ENCODE measurements at regions not wholly inside any gene's neighbourhood (a gene's known extent, or its start where the extent isn't known, plus 50 kb on each side); places are given as distances from the start of the nearest gene placed in this dataset.
"Not testable (repeated sequence)": the region's sequence is repeated elsewhere in the genome, so short reads cannot be mapped to it uniquely, and the experiment has no call there.

DNA sequence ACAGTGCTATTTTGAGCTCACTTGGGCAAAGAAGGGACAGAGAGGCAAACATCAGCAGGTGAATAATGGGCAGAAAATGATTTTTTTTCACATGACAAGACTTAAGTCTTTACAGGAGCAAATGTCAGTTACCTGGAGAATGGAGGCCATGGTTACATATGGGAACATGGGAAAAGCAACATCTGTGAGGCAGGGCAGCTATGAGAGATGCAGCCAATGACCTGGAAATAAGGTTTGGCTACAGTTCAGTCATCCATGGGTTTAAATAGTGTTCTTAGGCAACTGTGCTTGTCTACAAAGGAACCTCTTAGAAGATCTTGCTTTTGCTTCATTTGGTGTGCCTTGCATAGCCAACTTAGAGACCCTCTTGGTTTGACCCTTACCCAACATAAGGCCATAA, 490.2 kb upstream of the LCORL start:
- DNase-seq: no peak

GRCh38 chr4:18508786-18509185, 487.2 kb upstream of the LCORL start:
- DNase-seq: no peak

GRCh38 chr4:18480928-18481327, 459.4 kb upstream of the LCORL start:
- no peak for DNase-seq

GRCh38 chr4:18480342-18480741, 458.8 kb upstream of the LCORL start:
- DNase-seq: no peak

DNA sequence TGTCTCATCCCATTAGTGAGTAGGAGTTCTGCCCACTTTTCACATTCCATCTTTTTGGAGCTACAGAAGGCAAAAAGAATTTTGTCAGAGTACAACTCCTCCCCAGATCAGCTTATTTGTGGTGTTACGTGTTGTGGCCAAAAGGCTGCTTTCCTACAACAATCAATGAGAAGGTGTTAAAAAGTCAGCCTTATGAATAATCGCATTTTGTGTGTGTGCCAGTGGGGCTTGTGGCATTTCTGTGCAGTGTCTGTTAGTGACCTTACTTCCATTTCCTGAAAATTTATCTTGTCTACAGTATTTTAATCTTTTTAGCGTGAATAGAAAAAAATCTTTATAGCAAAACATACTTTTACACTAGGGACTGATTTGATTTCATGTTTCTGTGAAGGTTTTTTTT, 458.3 kb upstream of the LCORL start:
- no peak for DNase-seq

DNA sequence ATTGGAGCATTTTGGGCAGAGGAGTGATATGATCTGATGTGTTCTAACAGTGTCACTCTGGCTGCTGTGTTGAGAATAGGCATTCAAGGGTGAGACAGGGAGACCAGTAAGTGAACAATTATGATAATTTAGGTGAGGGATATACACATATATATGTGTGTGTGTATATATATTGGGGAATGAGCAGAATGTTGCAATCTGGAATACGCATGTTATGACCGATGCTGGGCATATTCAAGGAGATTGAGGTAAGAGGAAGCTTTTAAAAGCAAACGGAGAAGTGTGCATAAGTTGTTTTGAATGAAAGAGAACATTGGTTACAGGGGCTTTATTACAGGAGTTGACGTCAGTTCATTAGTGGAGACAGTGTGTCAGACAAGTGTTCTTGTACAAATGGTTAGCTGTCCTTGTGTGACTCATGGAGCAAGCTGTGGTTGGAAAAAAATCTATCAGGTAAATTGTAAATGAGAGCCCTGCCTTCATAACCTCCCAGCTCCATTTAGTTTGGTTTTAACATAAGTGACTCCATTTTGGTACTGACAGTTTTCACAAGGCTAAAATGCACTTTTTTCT, 442.5 kb upstream of the LCORL start:
- DNase-seq: no peak

- DNase-seq: no peak
Measured at GRCh38 chr4:18458465-18458864, 436.9 kb upstream of the LCORL start.

- no peak for DNase-seq
Measured at GRCh38 chr4:18454349-18454748, 432.8 kb upstream of the LCORL start.

- DNase-seq: no peak
Measured at GRCh38 chr4:18445110-18445509, 423.6 kb upstream of the LCORL start.

- DNase-seq: no peak
Measured at GRCh38 chr4:18444206-18444605, 422.7 kb upstream of the LCORL start.

DNA sequence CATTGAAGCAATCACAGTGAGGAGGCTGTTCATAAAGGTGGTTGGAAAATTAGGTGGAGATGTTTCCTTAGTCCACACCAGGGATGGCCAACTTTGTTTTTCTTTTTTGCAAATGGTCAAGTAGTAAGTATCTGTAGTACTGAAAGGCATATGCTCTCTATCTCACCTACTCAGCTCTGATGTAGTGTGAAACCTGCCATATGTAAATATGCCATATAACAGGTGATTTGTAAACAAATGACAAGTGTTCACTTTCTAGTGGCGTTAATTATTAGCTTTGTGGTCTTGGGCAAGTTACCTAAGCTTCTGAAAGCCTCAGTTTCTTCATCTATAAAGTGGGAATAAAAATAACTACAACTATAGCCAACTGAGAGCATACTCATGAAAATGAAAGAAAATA, 421.4 kb upstream of the LCORL start:
- no peak for DNase-seq

DNA sequence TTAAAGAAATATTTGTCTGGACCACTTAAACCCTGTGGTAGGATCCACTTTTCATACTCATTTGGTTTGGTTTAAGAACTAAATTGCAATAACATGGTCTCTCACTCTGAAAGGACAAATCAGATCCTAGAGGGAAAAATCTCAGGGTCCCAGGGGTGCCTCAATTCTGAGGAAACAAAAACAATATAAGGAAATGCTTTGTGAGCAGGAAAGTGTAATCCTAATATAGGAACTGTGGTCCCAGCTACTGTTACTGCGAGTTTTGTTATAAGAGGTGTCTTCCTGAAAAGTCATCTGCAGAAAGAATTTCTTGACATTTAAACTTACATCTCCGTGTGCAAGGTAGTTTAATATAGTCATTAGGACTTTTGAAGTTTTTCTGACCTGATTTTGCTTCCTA, 420.1 kb upstream of the LCORL start:
- DNase-seq: no peak

GRCh38 chr4:18441203-18441590, 419.6 kb upstream of the LCORL start:
- DNase-seq: no peak

DNA sequence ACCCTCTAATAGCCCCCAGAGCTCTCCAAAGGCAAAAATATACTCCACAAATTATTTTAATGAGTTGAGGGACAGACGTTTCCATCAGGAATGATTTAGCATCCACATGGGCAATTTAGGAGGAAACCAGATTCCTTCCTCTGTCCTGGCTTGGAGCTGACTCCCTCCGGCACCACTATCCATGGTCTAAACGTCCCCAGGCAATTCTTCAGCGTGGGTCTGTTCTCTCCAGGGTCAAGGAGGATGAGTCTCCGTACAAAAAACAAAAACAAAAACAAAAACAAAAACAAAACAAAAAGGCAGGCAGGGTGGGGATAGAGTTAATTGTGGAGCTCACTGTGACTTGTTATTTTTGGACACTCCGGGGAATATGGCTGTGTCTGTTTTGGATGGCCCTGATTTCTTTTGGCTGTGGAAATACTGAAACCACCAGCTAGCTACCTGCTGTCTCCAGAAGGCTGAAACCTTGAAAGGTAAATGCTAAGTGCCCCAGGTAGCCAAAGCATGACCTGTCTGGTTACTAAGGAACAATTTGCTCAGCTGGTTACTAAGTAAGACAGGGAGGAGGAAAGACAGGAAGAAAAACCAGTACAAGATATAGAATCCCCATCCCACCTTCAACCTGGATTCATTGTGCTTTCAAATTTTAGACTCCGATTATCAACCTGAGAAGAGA, 419.1 kb upstream of the LCORL start:
- no peak for DNase-seq

GRCh38 chr4:18439311-18439710, 417.8 kb upstream of the LCORL start:
- DNase-seq: no peak

GRCh38 chr4:18435781-18436180, 414.2 kb upstream of the LCORL start:
- no peak for DNase-seq

GRCh38 chr4:18422685-18423084, 401.1 kb upstream of the LCORL start:
- no peak for DNase-seq

DNA sequence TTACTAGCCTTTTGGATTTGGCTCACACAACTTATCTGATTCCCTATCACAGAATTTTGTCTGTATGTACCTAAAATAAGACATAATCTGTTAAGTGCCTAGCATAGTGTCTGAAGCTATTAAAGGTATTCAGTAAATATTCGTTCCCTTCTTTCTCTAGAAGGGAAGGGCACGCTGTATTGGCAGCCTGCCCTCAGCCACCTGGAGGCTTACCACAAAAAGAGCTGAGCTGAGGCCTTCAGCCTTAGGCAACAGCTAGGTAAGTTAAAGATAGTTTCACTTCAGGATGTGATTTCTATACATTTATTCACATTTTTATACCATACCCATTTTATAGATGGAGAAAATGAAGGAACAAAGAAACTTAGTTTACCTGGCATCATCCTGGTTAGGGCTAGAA, 400.0 kb upstream of the LCORL start:
- no peak for DNase-seq

- DNase-seq: no peak
Measured at GRCh38 chr4:18419780-18420179, 398.2 kb upstream of the LCORL start.

DNA sequence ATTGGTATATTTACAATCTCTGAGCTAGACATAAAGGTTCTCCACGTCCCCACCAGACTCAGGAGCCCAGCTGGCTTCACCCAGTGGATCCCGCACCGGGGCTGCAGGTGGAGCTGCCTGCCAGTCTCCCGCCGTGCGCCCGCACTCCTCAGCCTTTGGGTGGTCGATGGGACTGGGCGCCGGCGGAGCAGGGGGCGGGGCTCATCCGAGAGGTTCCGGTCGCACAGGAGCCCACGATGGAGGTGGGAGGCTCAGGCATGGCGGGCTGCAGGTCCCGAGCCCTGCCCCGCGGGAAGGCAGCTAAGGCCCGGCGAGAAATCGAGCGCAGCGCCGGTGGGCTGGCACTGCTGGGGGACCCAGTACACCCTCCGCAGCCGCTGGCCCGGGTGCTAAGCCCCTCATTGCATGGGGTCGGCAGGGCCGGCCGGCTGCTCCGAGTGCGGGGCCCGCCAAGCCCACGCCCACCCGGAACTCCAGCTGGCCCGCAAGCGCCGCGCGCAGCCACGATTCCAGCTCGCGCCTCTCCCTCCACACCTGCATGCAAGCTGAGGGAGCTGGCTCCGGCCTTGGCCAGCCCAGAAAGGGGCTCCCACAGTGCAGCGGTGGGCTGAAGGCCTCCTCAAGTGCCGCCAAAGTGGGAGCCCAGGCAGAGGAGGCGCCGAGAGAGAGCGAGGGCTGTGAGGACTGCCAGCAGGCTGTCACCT, 396.8 kb upstream of the LCORL start:
- DNase-seq: not testable (repeated sequence)

GRCh38 chr4:18417651-18418050, 396.1 kb upstream of the LCORL start:
- not testable (repeated sequence) for DNase-seq

- no peak for DNase-seq
Measured at GRCh38 chr4:18406264-18406663, 384.7 kb upstream of the LCORL start.

DNA sequence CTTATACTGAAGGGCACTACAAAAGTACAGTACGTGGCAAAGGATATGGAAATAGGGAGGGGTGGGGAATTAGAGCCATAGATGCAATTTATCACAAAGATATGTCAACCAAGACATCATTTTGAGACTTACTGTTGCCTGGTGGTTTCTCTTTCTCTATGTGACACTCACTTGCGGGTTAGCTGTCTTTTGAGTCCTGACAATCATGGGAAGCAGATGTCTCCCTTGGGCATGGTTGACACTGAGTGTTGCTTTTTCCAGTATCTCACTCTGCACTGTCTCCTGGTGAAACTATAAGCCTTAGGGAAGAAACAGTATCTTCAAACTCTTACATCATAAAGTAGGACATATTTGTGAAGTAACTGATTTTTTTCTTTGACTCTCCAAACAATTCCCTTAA, 383.5 kb upstream of the LCORL start:
- no peak for DNase-seq

DNA sequence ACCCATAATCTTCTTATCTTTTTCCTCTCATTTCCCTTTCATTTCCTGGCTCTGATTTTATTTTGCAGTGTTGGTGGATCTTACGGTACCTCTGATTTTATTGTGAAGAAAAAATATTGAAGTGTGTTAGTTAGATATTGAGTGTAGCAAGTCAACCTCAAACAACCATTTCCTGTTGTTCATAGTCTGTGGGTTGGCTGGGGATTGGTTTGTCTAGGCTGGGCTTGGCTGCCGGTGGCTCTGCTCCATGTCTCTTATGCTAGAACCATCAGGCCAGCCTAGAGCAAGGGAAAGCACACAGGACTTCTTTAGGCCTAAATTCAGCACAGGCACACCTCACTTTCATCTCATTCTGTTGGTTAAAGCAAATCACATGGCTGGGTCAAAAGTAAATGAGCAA, 383.1 kb upstream of the LCORL start:
- no peak for DNase-seq

DNA sequence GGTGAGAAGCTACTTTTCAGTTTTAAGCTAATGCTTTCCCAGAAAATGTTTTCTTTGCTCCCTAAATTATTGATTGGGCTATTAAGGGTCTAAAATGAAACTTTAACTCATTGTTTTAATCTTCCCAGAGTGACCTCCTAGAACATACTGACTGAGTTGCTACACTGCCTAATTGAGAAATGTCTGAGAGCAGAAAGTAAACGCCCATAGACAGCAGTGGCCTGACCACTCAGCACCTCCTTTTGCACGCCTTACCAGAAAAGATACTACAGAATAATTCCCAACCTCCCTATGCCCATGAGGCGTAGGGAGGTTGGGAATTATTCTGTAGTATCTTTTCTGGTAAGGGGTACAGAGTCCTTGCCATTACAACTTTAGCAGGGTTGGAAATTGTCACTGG, 381.8 kb upstream of the LCORL start:
- DNase-seq: no peak
